GM19351 (cell line): ENCODE measurements at regions not wholly inside any gene's neighbourhood (a gene's known extent, or its start where the extent isn't known, plus 50 kb on each side); places are given as distances from the start of the nearest gene placed in this dataset.
"Not testable (repeated sequence)": the region's sequence is repeated elsewhere in the genome, so short reads cannot be mapped to it uniquely, and the experiment has no call there.

Source experiments
- ATAC-seq: cut with Tn5 transposase; IDR thresholded peaks from one replicate; pipeline ENCODE4 v1.9.1; 2021; ENCODE audit warnings: mild to moderate bottlenecking, moderate library complexity; ENCODE audit not compliant: unreplicated experiment

- no peak for ATAC-seq
These were observed 293.6 kb downstream of the PLPP3 start for GRCh38 chr1:56285554-56286402.

GRCh38 chr1:56284928-56285327 is 294.4 kb downstream of the PLPP3 start:
- no peak for ATAC-seq

DNA sequence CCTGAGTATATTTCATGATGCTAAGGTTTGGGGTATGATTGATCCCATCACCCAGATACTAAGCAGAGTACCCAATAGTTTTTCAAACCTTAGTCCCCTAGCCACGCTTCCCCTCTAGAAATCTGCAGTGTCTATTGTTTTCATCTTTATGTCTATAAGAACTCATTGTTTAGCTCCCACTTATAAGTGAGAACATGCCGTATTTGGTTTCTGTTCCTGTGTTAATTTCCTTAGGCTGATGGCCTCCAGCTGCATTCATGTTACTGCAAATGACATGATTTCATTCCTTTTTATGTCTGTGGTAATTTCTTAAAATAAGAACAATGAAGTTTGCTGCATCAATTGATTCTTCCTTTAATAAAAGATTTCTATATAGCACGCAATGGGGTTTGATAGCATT is 301.3 kb downstream of the PLPP3 start:
- no peak for ATAC-seq

DNA sequence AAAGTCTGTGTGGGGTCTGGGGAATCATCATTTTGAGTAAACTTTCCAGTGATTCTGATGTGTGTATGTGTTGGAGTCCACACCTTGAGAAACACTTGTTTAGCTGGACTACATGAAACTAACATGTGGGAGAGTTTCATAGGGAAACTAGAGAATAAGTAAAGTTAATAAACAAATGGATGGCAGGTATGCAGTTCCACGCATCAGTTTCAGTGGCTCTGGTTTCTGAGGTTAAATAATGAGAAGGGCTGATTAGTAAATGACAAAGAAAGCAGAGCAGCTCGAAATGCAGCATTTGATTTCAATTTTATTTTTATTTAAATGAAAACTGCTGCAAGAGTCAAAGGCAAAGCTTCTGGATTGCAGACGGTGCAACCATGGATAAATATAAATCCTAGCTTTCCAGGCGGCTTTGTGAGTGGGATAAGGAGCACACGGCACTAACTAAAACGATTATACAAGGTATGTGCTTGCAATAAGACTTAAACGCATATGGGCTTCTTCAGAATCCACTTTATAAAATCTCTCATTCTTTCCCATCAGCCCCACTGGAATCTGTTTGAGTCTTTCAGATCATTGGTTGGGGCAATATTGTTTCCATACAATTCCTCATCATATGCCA is 310.7 kb downstream of the PLPP3 start:
- ATAC-seq, result no peak

DNA sequence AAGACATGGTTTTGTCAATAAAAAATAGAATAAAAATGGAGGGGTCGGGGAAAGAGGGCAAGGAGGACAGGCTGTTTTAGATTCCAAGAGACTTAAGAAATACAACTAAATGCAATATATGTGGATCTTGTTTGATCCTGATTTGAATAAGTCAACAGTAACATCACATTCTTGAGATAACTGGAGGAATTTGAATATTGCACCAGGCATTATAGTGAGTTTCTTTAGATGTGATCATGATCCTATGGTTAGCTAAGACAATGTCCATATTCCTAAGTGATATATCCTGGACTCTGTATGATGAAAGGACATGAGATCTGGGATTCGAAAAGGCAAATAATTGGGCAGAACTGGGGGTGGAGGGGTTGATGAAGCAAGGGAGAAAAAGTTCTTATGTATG is 311.8 kb downstream of the PLPP3 start:
- no peak for ATAC-seq

DNA sequence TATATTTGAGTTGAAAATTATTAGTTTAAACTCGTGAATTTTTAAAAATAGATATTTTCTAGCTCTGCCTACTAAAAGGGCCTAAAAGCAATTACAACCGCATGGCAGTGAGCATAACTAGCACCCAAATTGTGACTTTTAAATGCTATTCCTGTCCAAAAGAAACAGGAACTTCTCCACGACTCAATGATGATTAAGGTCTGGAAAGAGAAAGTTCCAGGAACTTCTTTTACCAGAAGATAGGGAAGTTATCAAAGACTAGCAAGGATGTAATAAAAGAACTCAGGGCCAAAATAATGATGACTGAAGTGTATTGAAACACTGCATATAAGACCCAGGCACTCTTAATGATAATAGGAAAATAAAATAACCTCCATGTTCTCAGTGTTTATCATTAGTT is 313.0 kb downstream of the PLPP3 start:
- no peak for ATAC-seq

DNA sequence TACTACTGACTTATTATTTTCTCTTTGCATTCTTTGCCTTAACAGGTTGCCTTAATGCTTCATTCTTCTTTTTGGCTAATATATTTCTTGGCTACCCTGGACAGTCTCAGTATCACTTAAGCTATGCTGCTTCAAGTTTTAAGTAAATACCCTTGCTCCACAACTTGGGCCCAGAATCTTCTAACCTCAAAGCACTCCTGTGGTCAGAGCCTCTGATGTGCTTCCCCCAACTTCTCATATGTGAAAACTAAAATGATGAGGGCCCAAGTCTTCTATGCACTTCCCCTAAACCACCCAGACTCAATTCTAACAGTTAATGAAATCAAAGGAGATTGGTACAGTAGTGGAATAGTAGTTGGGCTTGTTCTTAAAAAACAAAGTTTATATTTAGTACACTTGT is 314.1 kb downstream of the PLPP3 start:
- ATAC-seq, result no peak

DNA sequence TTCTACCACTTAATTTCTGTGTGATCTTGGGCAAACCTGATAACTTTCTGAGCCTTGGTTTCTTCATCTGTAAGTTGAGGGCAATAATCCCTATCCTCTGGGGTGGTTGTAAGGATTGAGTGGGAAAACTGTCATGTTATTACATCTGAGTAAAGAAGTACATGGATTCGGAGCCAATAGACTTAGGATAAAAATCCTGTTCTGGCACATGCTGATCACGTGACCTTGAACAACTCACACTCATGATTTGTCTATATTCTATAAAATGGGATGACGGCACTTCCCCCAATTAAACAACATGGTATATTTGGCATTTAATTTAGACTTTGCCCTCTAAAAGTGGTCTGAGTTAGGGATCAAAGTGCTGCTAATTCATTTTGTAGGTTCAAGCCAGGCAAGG is 315.5 kb downstream of the PLPP3 start:
- no peak for ATAC-seq

DNA sequence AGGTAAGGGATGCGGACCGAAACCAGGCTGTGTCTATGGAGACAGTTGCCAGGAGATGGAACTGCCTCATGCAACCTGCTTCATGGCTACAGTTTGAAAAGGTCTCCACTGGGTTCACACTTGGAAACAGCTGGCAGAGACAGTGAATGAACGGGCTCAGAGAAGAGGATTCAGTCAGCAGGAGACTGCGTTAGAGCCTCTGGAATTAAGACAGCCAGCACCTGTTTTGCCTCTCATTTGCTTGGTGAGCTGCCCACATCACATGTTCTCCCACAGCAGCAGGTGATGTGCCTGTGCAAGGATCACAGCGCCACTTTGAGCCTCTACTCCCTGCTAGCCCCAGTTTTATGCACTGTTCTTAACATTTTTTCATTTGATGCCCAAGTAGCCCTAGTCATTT is 321.0 kb downstream of the PLPP3 start:
- ATAC-seq, result no peak

- ATAC-seq, result no peak
These were observed 321.6 kb downstream of the PLPP3 start for GRCh38 chr1:56257726-56258125.

GRCh38 chr1:56256153-56257000 is 323.0 kb downstream of the PLPP3 start:
- no peak for ATAC-seq

GRCh38 chr1:56255516-56256152 is 323.7 kb downstream of the PLPP3 start:
- no peak for ATAC-seq

- no peak for ATAC-seq
These were observed 325.2 kb downstream of the PLPP3 start for GRCh38 chr1:56254130-56254529.

GRCh38 chr1:56250809-56251208 is 328.6 kb downstream of the PLPP3 start:
- no peak for ATAC-seq

- no peak for ATAC-seq
These were observed 330.1 kb downstream of the PLPP3 start for GRCh38 chr1:56249234-56249633.

GRCh38 chr1:56248138-56248537 is 331.2 kb downstream of the PLPP3 start:
- ATAC-seq, result no peak

GRCh38 chr1:56246726-56247125 is 332.6 kb downstream of the PLPP3 start:
- not testable (repeated sequence) for ATAC-seq

DNA sequence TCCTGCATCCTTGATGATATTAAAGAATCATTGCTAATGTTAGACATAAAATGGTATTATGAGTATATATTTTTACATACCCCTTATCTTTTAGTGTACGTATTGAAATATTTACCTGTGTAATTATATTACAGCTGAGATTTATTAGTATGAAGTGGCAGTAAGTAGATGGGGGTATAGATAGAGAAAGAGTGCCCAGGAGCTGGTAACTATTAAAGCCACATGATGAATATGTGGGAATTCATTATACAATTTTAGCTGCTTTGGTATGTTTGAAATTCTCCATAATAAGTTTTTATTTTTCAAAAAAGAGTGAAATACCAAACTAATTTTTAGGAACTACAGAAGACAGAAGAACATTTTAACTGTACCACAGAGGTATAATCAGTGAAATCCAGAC is 339.0 kb downstream of the PLPP3 start:
- ATAC-seq, result no peak

GRCh38 chr1:56237491-56238064 is 341.8 kb downstream of the PLPP3 start:
- no peak for ATAC-seq

DNA sequence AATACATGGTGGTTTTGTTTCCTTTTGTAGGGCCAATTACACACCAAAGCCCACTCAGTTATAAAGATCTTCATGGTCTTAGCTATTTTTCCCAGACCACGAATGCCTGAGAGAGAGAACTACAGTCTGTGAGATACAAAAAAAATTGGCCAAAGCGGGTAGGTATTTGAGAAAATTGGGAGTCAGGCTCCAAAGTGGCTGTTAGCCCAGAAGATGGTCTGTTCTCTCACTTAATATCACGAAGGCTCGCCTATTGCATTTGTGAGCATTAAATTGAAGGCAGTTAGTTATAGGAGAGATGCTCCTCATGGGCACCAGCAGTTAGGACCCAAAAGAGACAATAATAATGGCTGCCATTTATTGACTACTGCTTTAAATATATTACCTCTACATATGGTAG is 342.7 kb downstream of the PLPP3 start:
- ATAC-seq, result no peak
